Endothelial cell of umbilical vein (primary cell): ENCODE measurements at regions not wholly inside any gene's neighbourhood (a gene's known extent, or its start where the extent isn't known, plus 50 kb on each side); places are given as distances from the start of the nearest gene placed in this dataset.

Experiments used
- BruUV-seq: library from RNA; stranded (reverse); fragments of 400-500 nt; replicated peaks from 2 replicates; lab custom pipeline; 2021; lab: Mats Ljungman, UMichigan
- CTCF ChIA-PET: fragments of 300-600, 350-600 bp; sonication (Branson Sonifier 250); formaldehyde crosslinking; loops from one replicate; lab custom pipeline; 2021; ENCODE audit warnings: antibody characterized with exemption, inconsistent platforms; lab: Charles Lee
- POLR2A ChIA-PET: fragments of 300-600, 350-600 bp; sonication (Branson Sonifier 250); formaldehyde crosslinking; loops from one replicate; lab custom pipeline; 2021; ENCODE audit warnings: antibody characterized with exemption, inconsistent platforms; lab: Charles Lee
- DNase-seq: peaks from one replicate; pipeline ENCODE4 v3.0.0-alpha.2; 2011; ENCODE audit warnings: low read depth, low spot score
- FAIRE-seq: peaks from 2 replicates; lab custom pipeline; 2011; peaks lifted over from hg19 to GRCh38; lab: Jason Lieb, UNC
- H2AFZ ChIP-seq: 2 replicates; pipeline ENCODE4 v1.6.0; 2012; ENCODE audit warnings: low read depth, low read length, control low read depth, inconsistent platforms
- H3K27ac ChIP-seq: 2 replicates; pipeline ENCODE4 v1.5.1; 2011; ENCODE audit warnings: low read depth, mild to moderate bottlenecking, control low read depth, low read length, moderate library complexity; ENCODE audit not compliant: insufficient read depth
- H3K27me3 ChIP-seq, 2 experiments: 2 replicates each; pipeline versions ENCODE4 v1.6.0 to v1.6.1; 2011; ENCODE audit warnings: low read length in 2 of 2, mixed read lengths in 1 of 2; ENCODE audit not compliant: control insufficient read depth in 2 of 2, insufficient read depth in 2 of 2
- H3K36me3 ChIP-seq, 2 experiments: 2 replicates in 1 of 2; 3 replicates in 1 of 2; pipeline ENCODE4 v1.5.1; 2011; ENCODE audit warnings: low read length in 2 of 2, mild to moderate bottlenecking in 1 of 2, moderate library complexity in 1 of 2; ENCODE audit not compliant: control insufficient read depth in 2 of 2, insufficient read depth in 2 of 2; ENCODE audit errors: extremely low read depth in 1 of 2
- H3K4me1 ChIP-seq: 3 replicates; pipeline ENCODE4 v1.5.1; 2011; ENCODE audit warnings: mild to moderate bottlenecking, low read length; ENCODE audit not compliant: control insufficient read depth, insufficient read depth; ENCODE audit errors: extremely low read depth
- H3K4me2 ChIP-seq: 2 replicates; pipeline ENCODE4 v1.6.1; 2011; ENCODE audit warnings: low read length, control low read depth, mixed read lengths; ENCODE audit not compliant: insufficient read depth
- H3K4me3 ChIP-seq, 3 experiments: fragments of 200-600 bp in 1 of 3; sonication (generic), shearing (Covaris generic) in 1 of 3; replicated peaks in 1 of 3; 2 replicates each; pipeline ENCODE4 v1.5.1; 2011 to 2016; ENCODE audit warnings: control low read depth in 3 of 3, low read length in 3 of 3, mild to moderate bottlenecking in 2 of 3, inconsistent platforms in 1 of 3, low read depth in 1 of 3, moderate library complexity in 1 of 3; ENCODE audit not compliant: insufficient read depth in 1 of 3
- H3K79me2 ChIP-seq: 2 replicates; pipeline ENCODE4 v1.6.0; 2012; ENCODE audit warnings: low read length, inconsistent platforms; ENCODE audit not compliant: control insufficient read depth, insufficient read depth
- H3K9ac ChIP-seq: replicated peaks from 2 replicates; pipeline ENCODE3; 2011; ENCODE audit warnings: low read length, control low read depth; ENCODE audit not compliant: insufficient read depth; ENCODE audit errors: extremely low read depth
- H3K9me1 ChIP-seq: replicated peaks from 3 replicates; pipeline ENCODE4 v1.6.0; 2011; ENCODE audit warnings: mild to moderate bottlenecking, low read length; ENCODE audit not compliant: control insufficient read depth, insufficient read depth; ENCODE audit errors: extremely low read depth
- H3K9me3 ChIP-seq: replicated peaks from 2 replicates; pipeline ENCODE4 v1.5.1; 2012; ENCODE audit warnings: low read length, inconsistent platforms; ENCODE audit not compliant: control insufficient read depth, insufficient read depth
- H4K20me1 ChIP-seq: replicated peaks from 2 replicates; pipeline ENCODE3; 2011; ENCODE audit warnings: mild to moderate bottlenecking, low read length; ENCODE audit not compliant: control insufficient read depth, insufficient read depth; ENCODE audit errors: extremely low read depth
- EZH2 ChIP-seq: IDR thresholded peaks from 2 replicates; pipeline ENCODE4 v1.6.1; 2012; ENCODE audit warnings: borderline replicate concordance, low read depth, mild to moderate bottlenecking, moderate library complexity, low read length, inconsistent platforms; ENCODE audit not compliant: severe bottlenecking
- FOS ChIP-seq: IDR thresholded peaks from 2 replicates; pipeline ENCODE4 v1.6.1; 2011; ENCODE audit warnings: mild to moderate bottlenecking, low read length, moderate library complexity, borderline replicate concordance; ENCODE audit not compliant: insufficient read depth
- GATA2 ChIP-seq: IDR thresholded peaks from 2 replicates; pipeline ENCODE4 v1.7.0; 2011; ENCODE audit warnings: low read depth, mild to moderate bottlenecking, moderate library complexity, mixed read lengths, low read length; ENCODE audit not compliant: insufficient read length, insufficient read depth
- JUN ChIP-seq: IDR thresholded peaks from 2 replicates; pipeline ENCODE4 v1.6.1; 2011; ENCODE audit warnings: borderline replicate concordance, low read depth; ENCODE audit not compliant: insufficient read length, insufficient read depth
- MYC ChIP-seq: IDR thresholded peaks from one replicate; pipeline ENCODE4 v1.6.1; 2011; ENCODE audit warnings: mild to moderate bottlenecking, low read depth, low read length
- POLR2A ChIP-seq: IDR thresholded peaks from 2 replicates; pipeline ENCODE4 v1.6.1; 2012; ENCODE audit warnings: low read depth, mild to moderate bottlenecking, control low read depth, low read length
- POLR2AphosphoS5 ChIP-seq: IDR thresholded peaks from 2 replicates; pipeline ENCODE4 v1.6.1; 2012; ENCODE audit warnings: low read depth, mild to moderate bottlenecking, control low read depth, low read length, moderate library complexity; ENCODE audit not compliant: insufficient read depth
- dilution Hi-C: fragments of 300-500 bp; cut with MboI; formaldehyde crosslinking; loops from one replicate; pipeline ENCODE4 v1.15.0; 2019; ENCODE audit warnings: low sequenced_read_pairs; ENCODE audit not compliant: extremely low pct_ligation_motif_present
- intact Hi-C: fragments of 100-400 bp; cut with micrococcal nuclease; formaldehyde crosslinking; loops from one replicate; pipeline ENCODE4 v1.10.0; 2022
- TF ChIP-seq, protein P1 (sequence below): IDR thresholded peaks from 2 replicates; pipeline ENCODE4 v1.6.1; 2011; ENCODE audit not compliant: insufficient read depth, insufficient read length
- TF ChIP-seq, protein P2 (sequence below), 2 donors: IDR thresholded peaks; 1 replicate in 1 of 2; 2 replicates in 1 of 2; pipeline ENCODE4 v1.5.1; 2011; ENCODE audit warnings: low read length in 2 of 2, mild to moderate bottlenecking in 2 of 2, moderate library complexity in 2 of 2, control low read depth in 1 of 2, inconsistent platforms in 1 of 2, low read depth in 1 of 2; ENCODE audit not compliant: insufficient read depth in 1 of 2; ENCODE audit errors: extremely low read depth in 1 of 2

DNA sequence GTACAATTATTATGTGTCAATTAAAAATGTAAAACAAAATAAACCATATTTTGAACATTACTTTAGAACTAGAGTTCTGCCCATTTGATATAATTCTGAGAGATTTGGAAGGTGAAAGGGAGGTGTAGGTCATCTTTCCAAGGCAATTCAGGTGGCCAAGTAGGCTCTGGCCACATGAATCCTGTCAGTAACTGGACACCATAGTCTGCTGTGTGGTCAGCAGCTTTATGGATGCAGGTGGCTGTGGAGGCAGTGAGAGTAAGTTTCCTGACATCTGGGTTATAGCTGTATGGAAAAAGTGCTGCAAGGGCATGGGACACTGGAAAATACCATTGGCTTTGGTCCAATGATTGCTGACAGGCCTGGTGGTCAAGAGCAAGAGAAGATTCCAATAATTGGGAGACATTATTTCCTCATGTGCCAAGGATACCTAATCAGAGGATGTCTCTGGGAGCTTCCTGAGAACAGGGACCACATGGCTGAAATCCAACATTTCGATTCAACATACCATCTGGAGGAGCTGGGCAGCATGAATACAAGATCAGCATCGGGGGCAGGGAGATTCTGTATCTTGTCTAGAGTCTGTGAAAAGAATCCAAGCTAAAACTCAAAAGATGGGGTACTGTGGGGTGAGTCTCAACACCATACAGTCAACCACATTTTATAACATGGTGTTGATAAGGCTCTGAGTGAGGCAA lies 523.1 kb downstream of the MID1IP1 start:
- intact Hi-C loops: no loop called here
- H3K36me3 ChIP-seq: no peaks in the 10 kb centered on the region
- TF ChIP-seq EZH2 (no peak), POLR2A (no peak), FOS (no peak), MYC (no peak), GATA2 (no peak)
- TF ChIP-seq, protein P1, sequence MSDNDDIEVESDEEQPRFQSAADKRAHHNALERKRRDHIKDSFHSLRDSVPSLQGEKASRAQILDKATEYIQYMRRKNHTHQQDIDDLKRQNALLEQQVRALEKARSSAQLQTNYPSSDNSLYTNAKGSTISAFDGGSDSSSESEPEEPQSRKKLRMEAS: no peak
- no peaks in the 10 kb centered on the region for H3K4me1 ChIP-seq
- dilution Hi-C loops: no loop called here
- ChIA-PET CTCF (no interaction called here), POLR2A (no interaction called here)
- no peak overlapping the region for H3K9ac ChIP-seq
- DNase-seq (peak; percentile 9), FAIRE-seq (no peak)
- no peak overlapping the region for H2AFZ ChIP-seq
- no peaks in the 10 kb centered on the region for H3K79me2 ChIP-seq
- no peaks in the 10 kb centered on the region for H3K9me1 ChIP-seq
- no peaks in the 10 kb centered on the region for H3K9me3 ChIP-seq
- no peak overlapping the region for H3K27ac ChIP-seq
- H3K27me3 ChIP-seq: peaks cover 0 to 2% of the 10 kb centered on the region in 2 experiments
- H3K4me2 ChIP-seq: no peak overlapping the region
- H3K4me3 ChIP-seq: no peak overlapping the region
- no TSS peak for BruUV-seq
- no peaks in the 10 kb centered on the region for H4K20me1 ChIP-seq

DNA sequence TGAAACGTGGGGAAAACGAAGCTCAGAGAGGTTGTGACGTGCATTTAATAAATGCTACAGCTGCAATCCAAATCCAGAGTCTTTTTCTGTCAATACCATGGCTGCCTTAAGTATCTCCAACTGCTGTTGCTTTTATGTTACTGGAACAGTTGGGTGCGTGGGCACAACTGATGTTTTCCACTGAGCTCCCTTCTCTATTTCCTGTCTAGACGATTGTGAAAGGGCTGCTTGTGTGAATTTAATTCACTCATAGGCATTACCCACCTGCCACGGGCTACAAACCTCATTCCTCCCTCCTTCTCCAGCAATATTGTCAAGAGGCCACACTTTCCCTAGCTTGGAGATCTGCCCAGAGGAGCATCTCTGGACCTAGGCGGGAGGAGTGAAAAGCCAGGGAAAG lies 526.0 kb downstream of the MID1IP1 start:
- Histone ChIP-seq H3K9ac (no peak overlapping the region), H4K20me1 (no peaks in the 10 kb centered on the region), H3K27ac (no peak overlapping the region), H3K9me3 (no peaks in the 10 kb centered on the region), H3K79me2 (no peaks in the 10 kb centered on the region), H2AFZ (no peak overlapping the region), H3K36me3 (no peaks in the 10 kb centered on the region), H3K4me3 (no peak overlapping the region), H3K9me1 (no peaks in the 10 kb centered on the region), H3K4me1 (no peaks in the 10 kb centered on the region), H3K27me3 (peaks cover 0 to 2% of the 10 kb centered on the region in 2 experiments), H3K4me2 (no peak overlapping the region)
- no TSS peak for BruUV-seq
- ChIA-PET POLR2A (no interaction called here), CTCF (no interaction called here)
- TF ChIP-seq EZH2 (no peak), POLR2A (no peak), POLR2AphosphoS5 (no peak), FOS (no peak), MYC (no peak), JUN (no peak), GATA2 (no peak)
- TF ChIP-seq, protein P1: no peak
- TF ChIP-seq, protein P2, sequence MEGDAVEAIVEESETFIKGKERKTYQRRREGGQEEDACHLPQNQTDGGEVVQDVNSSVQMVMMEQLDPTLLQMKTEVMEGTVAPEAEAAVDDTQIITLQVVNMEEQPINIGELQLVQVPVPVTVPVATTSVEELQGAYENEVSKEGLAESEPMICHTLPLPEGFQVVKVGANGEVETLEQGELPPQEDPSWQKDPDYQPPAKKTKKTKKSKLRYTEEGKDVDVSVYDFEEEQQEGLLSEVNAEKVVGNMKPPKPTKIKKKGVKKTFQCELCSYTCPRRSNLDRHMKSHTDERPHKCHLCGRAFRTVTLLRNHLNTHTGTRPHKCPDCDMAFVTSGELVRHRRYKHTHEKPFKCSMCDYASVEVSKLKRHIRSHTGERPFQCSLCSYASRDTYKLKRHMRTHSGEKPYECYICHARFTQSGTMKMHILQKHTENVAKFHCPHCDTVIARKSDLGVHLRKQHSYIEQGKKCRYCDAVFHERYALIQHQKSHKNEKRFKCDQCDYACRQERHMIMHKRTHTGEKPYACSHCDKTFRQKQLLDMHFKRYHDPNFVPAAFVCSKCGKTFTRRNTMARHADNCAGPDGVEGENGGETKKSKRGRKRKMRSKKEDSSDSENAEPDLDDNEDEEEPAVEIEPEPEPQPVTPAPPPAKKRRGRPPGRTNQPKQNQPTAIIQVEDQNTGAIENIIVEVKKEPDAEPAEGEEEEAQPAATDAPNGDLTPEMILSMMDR (IDR thresholded peaks at IDR 0.05; ENCODE audit: extremely low read depth in 1 of 2, insufficient read depth in 1 of 2, low read depth in 1 of 2, low read length in 2 of 2): no peak
- dilution Hi-C loops (no loop called here), intact Hi-C loops (no loop called here)
- FAIRE-seq: no peak
- peak; percentile 11 for DNase-seq
